CD4-positive, alpha-beta T cell treated with Interleukin-4 for 4 hours (primary cell): ENCODE measurements at regions not wholly inside any gene's neighbourhood (a gene's known extent, or its start where the extent isn't known, plus 50 kb on each side); places are given as distances from the start of the nearest gene placed in this dataset.

Experiments
- DNase-seq: peaks from one replicate; pipeline ENCODE4 v3.0.0-alpha.2; 2020

- DNase-seq: no peak
Observed at GRCh38 chr2:111219285-111219684, 98.6 kb downstream of the BCL2L11 start.

GRCh38 chr2:111219734-111220505 lies 99.2 kb downstream of the BCL2L11 start:
- no peak for DNase-seq

GRCh38 chr2:111220962-111221361 lies 100.2 kb downstream of the BCL2L11 start:
- DNase-seq: no peak

GRCh38 chr2:111221701-111222100 lies 101.0 kb downstream of the BCL2L11 start:
- DNase-seq: no peak

- DNase-seq: no peak
Observed at GRCh38 chr2:111222204-111222866, 101.6 kb downstream of the BCL2L11 start.

GRCh38 chr2:111225856-111226255 lies 105.1 kb downstream of the BCL2L11 start:
- no peak for DNase-seq

GRCh38 chr2:111226876-111227700 lies 106.4 kb downstream of the BCL2L11 start:
- DNase-seq: no peak

- no peak for DNase-seq
Observed at GRCh38 chr2:111227716-111228141, 107.0 kb downstream of the BCL2L11 start.

GRCh38 chr2:111231532-111232252 lies 111.0 kb downstream of the BCL2L11 start:
- no peak for DNase-seq

- DNase-seq: no peak
Observed at GRCh38 chr2:111235192-111236015, 114.7 kb downstream of the BCL2L11 start.

- no peak for DNase-seq
Observed at GRCh38 chr2:111236025-111236424, 115.3 kb downstream of the BCL2L11 start.

GRCh38 chr2:111238296-111238695 lies 117.6 kb downstream of the BCL2L11 start:
- no peak for DNase-seq

- no peak for DNase-seq
Observed at GRCh38 chr2:111239107-111239506, 118.4 kb downstream of the BCL2L11 start.

GRCh38 chr2:111239581-111240249 lies 119.0 kb downstream of the BCL2L11 start:
- DNase-seq: no peak

GRCh38 chr2:111243295-111243694 lies 122.6 kb downstream of the BCL2L11 start:
- DNase-seq: no peak

- no peak for DNase-seq
Observed at GRCh38 chr2:111244864-111245263, 124.2 kb downstream of the BCL2L11 start.

- no peak for DNase-seq
Observed at GRCh38 chr2:111246620-111247061, 125.9 kb downstream of the BCL2L11 start.

- DNase-seq: no peak
Observed at GRCh38 chr2:111247491-111247890, 126.8 kb downstream of the BCL2L11 start.

- DNase-seq: no peak
Observed at GRCh38 chr2:111249806-111250205, 129.1 kb downstream of the BCL2L11 start.

- DNase-seq: no peak
Observed at GRCh38 chr2:111250448-111251030, 129.8 kb downstream of the BCL2L11 start.

- DNase-seq: no peak
Observed at GRCh38 chr2:111251711-111252110, 131.0 kb downstream of the BCL2L11 start.
